NCI-H187 treated with DMSO at 0.1 percent for 48 hours (cell line): ENCODE measurements at regions not wholly inside any gene's neighbourhood (a gene's known extent, or its start where the extent isn't known, plus 50 kb on each side); places are given as distances from the start of the nearest gene placed in this dataset.

Source experiments
- DNase-seq: peaks from one replicate; lab custom pipeline; 2025; lab: John Stamatoyannopoulos, UW

- no peak for DNase-seq
These were observed 50.3 kb upstream of the LCORL start for GRCh38 chr4:18071894-18072293.
